ENCODE measurements at regions not wholly inside any gene's neighbourhood (a gene's known extent, or its start where the extent isn't known, plus 50 kb on each side); places are given as distances from the start of the nearest gene placed in this dataset.
"Not testable (repeated sequence)": the region's sequence is repeated elsewhere in the genome, so short reads cannot be mapped to it uniquely, and the experiment has no call there.

GRCh38 chr4:187065396-187065795 is 341.7 kb upstream of the FAT1 start:
- DNase-seq (ENCODE audit: low read depth), result no peak

- DNase-seq (ENCODE audit: low read depth), result no peak
Observed at GRCh38 chr4:187065806-187066205, 342.1 kb upstream of the FAT1 start.

- no peak for DNase-seq (ENCODE audit: low read depth)
Observed at GRCh38 chr4:187069398-187069797, 345.7 kb upstream of the FAT1 start.

GRCh38 chr4:187070158-187070557 is 346.5 kb upstream of the FAT1 start:
- no peak for DNase-seq (ENCODE audit: low read depth)

GRCh38 chr4:187070740-187071139 is 347.1 kb upstream of the FAT1 start:
- DNase-seq (ENCODE audit: low read depth), result no peak

GRCh38 chr4:187071946-187072600 is 348.4 kb upstream of the FAT1 start:
- no peak for DNase-seq (ENCODE audit: low read depth)

GRCh38 chr4:187073820-187074219 is 350.2 kb upstream of the FAT1 start:
- DNase-seq (ENCODE audit: low read depth), result no peak

- no peak for DNase-seq (ENCODE audit: low read depth)
Observed at GRCh38 chr4:187075514-187075913, 351.9 kb upstream of the FAT1 start.

- DNase-seq (ENCODE audit: low read depth), result no peak
Observed at GRCh38 chr4:187077744-187078401, 354.2 kb upstream of the FAT1 start.

GRCh38 chr4:187084701-187085100 is 361.0 kb upstream of the FAT1 start:
- no peak for DNase-seq (ENCODE audit: low read depth)

GRCh38 chr4:187085339-187085738 is 361.7 kb upstream of the FAT1 start:
- DNase-seq (ENCODE audit: low read depth), result no peak

GRCh38 chr4:187086151-187086550 is 362.5 kb upstream of the FAT1 start:
- DNase-seq (ENCODE audit: low read depth), result no peak

- DNase-seq (ENCODE audit: low read depth), result no peak
Observed at GRCh38 chr4:187088070-187088799, 364.6 kb upstream of the FAT1 start.

GRCh38 chr4:187090401-187090800 is 366.7 kb upstream of the FAT1 start:
- DNase-seq (ENCODE audit: low read depth), result no peak

GRCh38 chr4:187090832-187091231 is 367.2 kb upstream of the FAT1 start:
- DNase-seq (ENCODE audit: low read depth), result not testable (repeated sequence)

GRCh38 chr4:187094144-187094543 is 370.5 kb upstream of the FAT1 start:
- no peak for DNase-seq (ENCODE audit: low read depth)

- no peak for DNase-seq (ENCODE audit: low read depth)
Observed at GRCh38 chr4:187098429-187098828, 374.8 kb upstream of the FAT1 start.

GRCh38 chr4:187103351-187103750 is 379.7 kb upstream of the FAT1 start:
- no peak for DNase-seq (ENCODE audit: low read depth)

GRCh38 chr4:187108845-187109244 is 385.2 kb upstream of the FAT1 start:
- no peak for DNase-seq (ENCODE audit: low read depth)

- DNase-seq (ENCODE audit: low read depth), result no peak
Observed at GRCh38 chr4:187109636-187110035, 386.0 kb upstream of the FAT1 start.

GRCh38 chr4:187118166-187118565 is 394.5 kb upstream of the FAT1 start:
- DNase-seq (ENCODE audit: low read depth), result no peak

GRCh38 chr4:187118602-187119120 is 395.0 kb upstream of the FAT1 start:
- DNase-seq (ENCODE audit: low read depth), result no peak

- no peak for DNase-seq (ENCODE audit: low read depth)
Observed at GRCh38 chr4:187124331-187124730, 400.7 kb upstream of the FAT1 start.

All from CMK (cell line).